Sciatic nerve (tissue), 2 donors: ENCODE measurements at regions not wholly inside any gene's neighbourhood (a gene's known extent, or its start where the extent isn't known, plus 50 kb on each side); places are given as distances from the start of the nearest gene placed in this dataset.

Source experiments
- ATAC-seq: fragments of 200-7000 bp; cut with Tn5 transposase; one replicate; pipeline ENCODE4 v1.9.1; 2020; ENCODE audit warnings: mild to moderate bottlenecking, moderate library complexity
- DNase-seq: peaks from one replicate; pipeline ENCODE4 v3.0.0-alpha.2; 2020; ENCODE audit warnings: low spot score
- intact Hi-C: fragments of 100-400 bp; cut with DNase I; formaldehyde crosslinking; loops from one replicate; pipeline ENCODE4 v1.14.2; 2022
- donor health status: DM: no; HTN: no; CAD: no.
- donor health status: DM: no; HTN: no; CAD: no.

DNA sequence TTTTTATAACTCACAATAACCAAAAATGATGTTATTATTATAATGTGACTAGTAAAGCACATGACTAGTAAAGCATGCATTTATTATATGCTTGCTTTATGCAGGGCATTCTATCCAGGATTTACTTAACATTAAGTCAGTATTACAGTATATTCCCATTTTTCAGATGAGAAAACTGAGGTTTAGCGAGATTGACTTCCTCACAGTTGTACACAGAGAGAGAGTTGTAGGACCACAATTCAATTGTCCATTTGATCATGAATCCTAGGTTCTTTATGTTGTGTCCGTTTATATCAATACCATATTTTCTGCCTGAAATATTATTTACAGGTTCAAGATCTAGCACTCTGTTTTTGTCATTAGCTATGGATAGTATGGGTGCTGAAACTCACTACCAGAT is 301.5 kb downstream of the PRL start:
- DNase-seq (no peak), ATAC-seq (no peak)
- intact Hi-C loops, result no loop called here

DNA sequence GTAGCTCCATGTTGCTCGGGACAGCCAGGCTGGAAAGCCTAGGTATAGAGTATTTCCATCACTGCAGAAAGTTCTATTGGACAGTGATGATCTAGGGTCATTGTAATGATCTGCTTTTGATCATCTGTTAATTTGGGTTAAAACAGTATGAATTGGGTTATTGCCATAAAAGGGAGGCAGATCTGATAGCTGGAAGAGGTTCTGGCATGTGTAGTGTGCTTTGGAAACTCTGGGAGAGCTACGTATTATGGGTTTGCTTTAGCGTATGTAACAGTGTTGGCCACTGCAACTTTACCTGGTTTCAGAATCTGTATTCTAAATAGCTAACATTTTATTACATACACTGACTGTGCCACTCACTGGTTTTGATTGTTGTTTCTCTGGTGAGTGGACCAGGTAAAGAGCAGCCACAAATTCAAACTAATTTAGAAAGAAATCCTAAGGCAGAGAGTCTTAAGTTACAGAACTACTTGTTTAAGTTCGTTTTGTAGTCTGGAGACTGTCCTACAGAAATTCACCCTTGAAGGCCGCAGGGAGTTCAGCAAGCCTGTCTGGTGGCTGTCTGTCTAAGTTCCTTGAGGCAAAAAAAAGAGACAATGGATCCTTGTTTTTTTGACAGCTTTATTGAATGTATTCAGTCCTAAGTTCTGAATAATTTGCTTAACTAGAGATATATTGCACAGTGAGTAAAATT is 300.3 kb downstream of the PRL start:
- ATAC-seq, result no peak
- DNase-seq, result no peak
- intact Hi-C loops, result no loop called here

DNA sequence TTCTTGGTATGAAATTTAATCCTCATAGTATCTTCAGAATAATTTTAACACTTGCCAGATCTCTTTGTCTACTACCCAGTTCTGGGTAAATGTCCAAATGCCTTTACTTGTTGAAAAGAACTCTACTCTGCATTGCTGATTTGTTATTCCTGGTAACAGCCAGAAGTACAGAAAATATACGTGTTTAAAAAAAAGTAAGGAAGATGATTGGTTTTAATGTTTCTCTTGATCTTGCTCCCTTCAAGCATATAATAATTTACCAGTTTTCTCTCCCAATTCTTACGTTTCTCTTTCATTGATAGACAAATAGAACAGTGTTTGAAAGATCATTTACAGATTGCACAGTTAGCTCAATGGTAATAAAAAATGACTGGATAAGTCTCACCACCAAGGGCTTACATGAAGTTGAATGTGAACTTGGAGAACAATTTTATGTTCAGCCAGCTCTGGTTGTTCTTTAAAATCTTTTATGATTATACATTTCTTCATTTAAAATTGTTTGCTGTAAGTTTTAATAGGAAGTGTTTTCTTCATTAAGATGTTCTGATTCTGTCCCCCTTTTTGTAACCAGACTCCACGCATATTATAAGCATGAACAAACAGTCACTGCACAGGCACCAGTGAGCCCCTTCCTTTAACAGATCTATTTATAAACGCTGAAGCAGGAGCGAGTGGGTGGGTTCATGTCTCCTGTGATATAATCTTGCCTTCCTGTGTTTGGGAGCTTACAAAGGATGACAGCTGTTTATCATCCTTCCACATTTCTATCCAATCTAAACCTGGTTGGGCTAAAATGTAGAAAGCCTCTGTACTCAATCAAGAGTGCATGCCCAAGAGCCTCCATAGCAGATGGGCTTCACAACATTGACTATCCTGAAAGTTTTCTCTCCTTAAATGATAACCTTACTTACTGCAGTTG is 299.5 kb downstream of the PRL start:
- intact Hi-C loops, result no loop called here
- no peak for ATAC-seq
- no peak for DNase-seq

DNA sequence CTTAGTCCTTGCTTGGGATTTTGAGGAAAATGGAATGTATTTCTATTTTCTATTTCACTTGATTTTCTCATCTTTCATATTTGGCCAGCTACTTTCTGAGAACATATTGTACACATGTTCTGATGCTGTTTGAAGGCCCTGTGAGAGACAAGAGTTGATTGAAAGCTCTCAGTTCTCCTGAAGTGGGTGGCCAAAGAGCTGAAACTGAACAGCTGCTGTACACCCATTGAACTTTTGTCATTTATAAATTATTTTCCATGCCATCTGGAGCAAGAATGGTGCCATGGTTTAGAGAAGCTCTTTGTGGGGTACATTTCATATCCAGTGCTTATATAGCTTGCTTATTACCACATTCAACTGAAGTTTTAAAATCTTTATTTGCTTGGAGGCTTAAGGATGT is 298.3 kb downstream of the PRL start:
- DNase-seq, result no peak
- ATAC-seq, result no peak
- intact Hi-C loops, result no loop called here

DNA sequence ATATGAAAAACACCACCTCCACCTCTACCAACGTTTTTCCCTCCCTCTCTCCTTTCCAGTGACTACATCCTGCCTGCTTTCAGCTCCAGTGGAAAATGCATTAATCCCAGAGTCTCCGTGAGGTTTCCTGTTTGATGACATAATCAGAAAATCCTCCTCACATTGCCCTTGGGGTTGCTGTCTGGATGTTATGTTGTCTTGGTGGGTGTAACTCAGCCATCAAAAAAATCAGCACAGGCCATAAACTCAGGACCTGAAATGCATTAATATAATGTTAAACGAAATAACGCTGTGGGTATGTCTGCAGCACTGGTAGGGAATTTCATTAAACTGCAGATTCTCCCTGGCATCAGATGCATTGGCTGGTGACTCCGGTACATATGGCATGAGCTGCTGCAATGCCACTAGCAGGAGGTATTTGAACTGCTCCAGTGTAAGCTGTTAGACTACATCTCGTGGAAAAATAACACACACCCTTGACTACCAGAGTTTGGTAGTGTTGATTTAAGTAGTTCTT is 297.8 kb downstream of the PRL start:
- intact Hi-C loops, result no loop called here
- peak; percentile 67 for ATAC-seq
- DNase-seq, result no peak

DNA sequence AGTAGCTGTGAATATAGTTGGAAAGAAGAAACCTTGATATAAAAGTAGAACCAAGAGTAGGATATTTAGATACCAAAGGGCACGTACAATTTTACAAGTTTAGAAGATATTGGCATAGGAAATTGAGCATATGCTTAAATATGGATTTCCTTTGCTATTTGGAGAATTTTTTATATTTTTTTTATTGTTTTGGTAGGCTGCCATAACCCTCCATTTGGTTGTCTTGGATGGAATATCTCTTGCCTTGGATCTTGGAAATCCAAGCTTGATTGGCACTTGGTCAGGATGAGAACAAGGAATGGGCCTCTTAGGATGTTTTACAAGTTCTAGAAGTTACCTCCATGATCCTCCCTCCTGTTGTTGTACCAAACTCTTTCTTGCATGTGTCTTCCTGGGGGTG is 297.1 kb downstream of the PRL start:
- ATAC-seq (no peak), DNase-seq (no peak)
- intact Hi-C loops, result no loop called here

DNA sequence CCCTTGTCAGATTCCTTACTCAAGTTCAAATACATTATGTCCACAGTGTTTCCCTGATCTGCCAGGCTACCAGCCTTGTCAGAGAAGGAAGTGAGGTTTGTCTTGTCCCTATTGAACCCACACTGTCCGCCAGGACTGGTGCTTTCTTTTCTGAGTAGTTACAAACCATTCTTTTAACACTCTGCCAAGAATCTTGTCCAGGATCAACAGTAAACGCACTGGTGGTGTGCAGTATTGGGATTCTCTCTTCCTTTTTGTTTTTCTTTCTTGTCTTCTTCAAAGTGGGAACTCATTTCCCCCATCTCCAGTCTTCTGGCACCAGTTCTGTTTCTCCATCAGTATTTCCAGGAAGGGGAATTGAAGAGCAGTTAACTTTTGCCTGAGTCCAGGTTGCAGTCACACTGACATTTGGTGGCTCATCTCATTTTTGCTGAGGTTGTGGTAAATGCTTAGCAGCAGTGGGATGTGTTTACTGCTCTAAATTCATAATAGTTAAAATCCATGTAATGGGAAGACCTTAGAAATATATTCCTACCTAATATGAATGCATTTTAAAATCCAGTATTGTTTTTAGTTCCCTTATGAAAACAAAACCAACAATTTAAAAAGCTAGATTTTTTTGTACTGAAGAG is 295.3 kb downstream of the PRL start:
- intact Hi-C loops, result no loop called here
- DNase-seq (no peak), ATAC-seq (peak; percentile 91)

DNA sequence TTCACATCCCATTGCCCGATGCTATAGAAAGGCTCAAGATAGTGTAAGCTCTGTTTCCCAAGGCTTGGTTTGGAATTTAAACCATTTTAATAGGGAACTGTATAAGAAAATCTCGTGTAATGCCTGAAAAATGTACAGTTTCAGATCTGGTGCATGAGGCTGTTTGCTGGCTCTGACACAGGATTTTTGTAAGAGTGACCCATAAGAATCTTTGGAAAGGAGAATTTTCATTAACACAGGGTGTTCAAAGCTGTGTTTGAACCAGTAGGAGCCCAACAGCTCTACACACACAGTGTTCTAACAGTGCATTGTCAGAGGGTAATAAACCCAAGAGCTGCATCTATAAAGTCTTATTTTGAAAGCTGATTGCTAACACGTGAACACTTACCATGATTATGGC is 293.5 kb downstream of the PRL start:
- intact Hi-C loops, result no loop called here
- ATAC-seq, result no peak
- DNase-seq, result no peak

DNA sequence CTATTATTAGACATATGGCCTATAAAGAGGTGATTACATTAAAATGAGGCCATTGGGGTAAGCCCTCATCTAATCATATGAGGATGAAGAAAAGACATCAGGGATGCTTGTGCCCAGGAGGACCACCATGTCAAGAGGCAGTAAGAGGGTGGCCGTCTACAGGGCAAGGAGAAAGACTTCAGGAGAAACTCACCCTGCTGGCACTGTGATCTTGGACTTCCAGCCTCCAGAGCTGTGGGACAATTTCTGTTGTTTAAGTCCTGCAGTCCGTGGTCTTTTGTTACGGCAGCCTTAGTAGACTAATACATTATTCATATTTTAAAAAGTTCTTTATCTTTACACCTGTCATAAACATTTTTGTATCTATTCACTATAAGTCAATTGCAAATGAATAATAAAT is 290.0 kb downstream of the PRL start:
- no peak for DNase-seq
- intact Hi-C loops, result no loop called here
- no peak for ATAC-seq

DNA sequence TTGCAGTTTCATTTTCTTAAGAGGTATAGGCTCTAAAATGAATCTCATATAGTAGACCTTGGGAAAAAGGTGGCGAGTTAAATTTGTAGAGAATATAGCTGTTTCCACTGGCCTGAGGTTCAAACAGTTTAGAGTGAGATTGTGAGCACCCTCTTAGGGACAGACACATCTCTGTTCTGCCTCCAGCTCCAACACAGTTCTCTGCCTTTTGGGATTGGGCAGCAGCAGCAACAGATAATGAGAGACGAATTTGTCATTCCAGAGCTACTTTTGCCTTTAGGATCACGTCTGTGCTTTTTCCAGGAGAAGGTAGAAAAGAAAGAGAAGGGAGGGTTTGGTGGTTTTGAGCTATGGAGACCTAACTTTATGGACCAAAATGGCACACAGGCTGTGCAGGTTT is 289.4 kb downstream of the PRL start:
- intact Hi-C loops, result no loop called here
- no peak for DNase-seq

DNA sequence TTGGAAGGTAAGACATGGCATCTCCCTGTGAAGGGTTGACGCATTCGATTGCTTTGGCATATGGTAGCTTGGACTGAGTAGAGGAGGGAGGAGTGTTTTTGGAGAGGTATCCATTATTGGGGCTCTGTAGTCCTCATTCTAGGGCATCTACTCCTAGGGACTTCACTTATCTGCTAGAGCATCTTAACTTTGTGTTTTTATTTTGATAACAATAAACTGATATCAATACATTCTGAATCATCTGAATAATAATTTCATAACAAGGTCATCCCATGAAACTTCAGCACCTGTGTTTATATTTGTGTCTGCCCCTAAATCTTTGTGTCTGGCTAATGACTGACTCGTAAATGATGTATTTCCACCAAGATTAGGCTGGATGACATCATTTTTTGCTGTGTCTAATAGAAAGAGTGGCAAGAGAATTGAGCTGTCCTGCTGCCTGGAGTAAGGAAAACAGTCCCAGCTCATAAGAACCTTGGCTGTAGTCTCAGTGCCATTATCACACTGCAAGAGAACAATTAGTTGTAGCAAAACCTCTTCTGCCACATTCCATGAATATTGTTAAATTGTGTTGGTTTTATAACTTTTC is 288.5 kb downstream of the PRL start:
- intact Hi-C loops, result no loop called here
- ATAC-seq, result no peak

More for the DNA sequence above, 289.4 kb downstream of the PRL start:
- no peak for ATAC-seq

DNA sequence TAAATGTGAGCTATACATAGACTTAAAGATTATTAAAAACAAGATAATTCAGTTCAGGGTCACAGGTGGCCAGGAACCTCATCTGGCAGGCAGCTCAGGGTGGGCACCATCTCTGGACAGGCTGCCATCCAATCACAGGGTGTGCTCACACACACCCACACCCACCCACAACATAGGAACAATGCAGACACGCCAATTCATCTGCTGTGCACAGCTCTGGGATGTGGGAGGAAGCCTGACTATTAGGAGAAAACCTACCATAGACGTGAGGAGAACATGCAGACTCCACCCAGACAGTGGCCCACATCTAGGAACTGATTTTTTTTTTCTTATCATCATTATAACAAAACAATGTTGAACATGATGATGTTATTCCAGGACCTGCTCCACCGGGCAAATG is 286.7 kb downstream of the PRL start:
- DNase-seq (no peak), ATAC-seq (no peak)
- intact Hi-C loops, result no loop called here

More for the DNA sequence above, 288.5 kb downstream of the PRL start:
- DNase-seq, result no peak

DNA sequence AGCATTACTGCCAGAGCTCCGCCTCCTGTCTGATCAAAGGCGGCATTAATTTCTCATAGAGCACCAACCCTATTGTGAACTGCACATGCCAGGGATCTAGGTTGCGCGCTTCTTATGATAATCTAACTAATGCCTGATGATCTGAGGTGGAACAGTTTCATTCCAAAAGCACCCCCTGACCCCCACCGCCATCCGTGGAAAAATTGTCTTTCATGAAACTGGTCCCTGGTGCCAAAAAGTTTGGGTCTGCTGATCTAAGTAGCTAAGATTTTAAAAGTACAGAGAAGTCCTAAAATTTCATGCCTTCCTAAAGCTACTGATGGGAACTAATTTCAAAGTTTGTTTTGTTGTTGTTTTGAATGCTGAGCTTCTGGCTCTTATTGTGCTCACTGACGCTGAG is 281.6 kb downstream of the PRL start:
- ATAC-seq, result no peak
- DNase-seq, result no peak
- intact Hi-C loops, result no loop called here

DNA sequence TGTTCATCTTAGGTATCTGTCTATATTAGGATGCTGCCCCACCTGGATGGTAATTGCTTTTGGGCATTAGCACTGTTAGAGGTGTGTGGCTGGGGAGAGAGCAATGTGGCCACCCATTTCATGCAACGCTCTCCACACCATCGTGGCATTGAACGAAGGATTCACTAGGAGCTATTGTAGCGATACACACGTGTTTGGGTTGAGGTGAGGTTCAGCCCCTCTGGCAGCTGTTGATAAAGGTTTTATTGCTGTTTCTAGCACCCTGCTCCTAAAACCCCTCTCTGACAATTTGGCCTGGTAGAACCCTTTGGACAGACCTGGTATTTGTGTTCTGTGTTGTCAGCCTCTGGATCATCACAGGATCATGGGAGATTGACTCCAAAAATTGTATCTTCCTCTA is 280.9 kb downstream of the PRL start:
- ATAC-seq, result no peak
- DNase-seq, result no peak
- intact Hi-C loops, result no loop called here

DNA sequence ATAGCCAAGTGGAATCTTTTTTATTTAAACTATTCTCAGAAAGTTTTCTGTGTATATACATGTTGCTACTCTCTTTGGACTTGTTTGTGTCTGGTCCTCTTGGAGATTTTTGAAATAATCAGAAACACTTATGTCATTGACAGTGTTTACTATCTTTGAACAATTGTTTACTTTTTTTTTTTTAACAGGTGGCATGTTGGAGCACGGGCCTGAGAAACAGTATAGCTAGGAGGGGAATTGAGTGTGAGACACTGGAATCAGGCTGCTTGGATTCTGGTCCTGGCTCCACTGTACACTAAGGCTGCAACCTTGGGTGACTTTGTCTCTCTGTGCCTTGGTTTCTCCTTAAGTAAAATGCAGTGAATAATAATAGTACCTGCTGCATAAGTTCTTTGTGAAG is 279.6 kb downstream of the PRL start:
- ATAC-seq (no peak), DNase-seq (no peak)
- intact Hi-C loops, result no loop called here

DNA sequence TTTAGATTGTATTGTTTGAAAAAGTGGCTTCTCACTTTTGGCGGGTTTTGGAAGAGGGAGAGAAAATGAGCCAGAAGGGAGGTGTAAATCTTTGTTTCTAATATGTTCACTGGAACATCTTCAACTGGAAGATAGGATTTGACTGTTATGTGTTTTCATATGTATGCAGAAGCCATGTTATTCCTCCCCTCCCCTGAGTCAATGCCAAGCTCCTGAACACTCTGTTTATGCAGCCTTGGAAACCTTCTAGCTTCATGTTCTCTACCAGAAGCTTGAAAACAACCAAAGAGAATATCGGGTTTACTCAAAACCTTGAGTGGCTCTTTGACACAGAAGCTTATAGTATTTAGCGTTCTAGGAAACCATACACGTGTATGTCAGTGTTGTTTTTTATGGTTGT is 279.1 kb downstream of the PRL start:
- DNase-seq (no peak), ATAC-seq (no peak)
- intact Hi-C loops, result no loop called here

DNA sequence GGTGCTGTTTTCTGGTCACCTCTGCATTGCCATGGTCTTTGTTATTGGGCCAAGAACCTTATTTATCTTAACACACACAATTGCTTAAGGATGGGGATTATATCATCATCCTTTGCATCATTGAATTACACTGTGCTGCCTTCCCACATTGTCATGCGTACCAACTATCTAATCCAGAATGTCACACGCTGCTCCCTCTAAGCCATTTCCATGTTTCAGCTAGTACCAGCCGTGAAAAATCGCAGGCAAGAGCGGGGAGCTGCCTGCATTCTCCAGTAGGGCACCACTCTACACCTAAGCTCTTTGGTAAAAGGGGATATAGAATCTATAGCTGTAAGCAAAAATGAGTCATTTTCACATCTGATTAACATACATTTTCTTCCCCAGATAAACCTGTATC is 277.0 kb downstream of the PRL start:
- no peak for ATAC-seq
- no peak for DNase-seq
- intact Hi-C loops, result no loop called here

DNA sequence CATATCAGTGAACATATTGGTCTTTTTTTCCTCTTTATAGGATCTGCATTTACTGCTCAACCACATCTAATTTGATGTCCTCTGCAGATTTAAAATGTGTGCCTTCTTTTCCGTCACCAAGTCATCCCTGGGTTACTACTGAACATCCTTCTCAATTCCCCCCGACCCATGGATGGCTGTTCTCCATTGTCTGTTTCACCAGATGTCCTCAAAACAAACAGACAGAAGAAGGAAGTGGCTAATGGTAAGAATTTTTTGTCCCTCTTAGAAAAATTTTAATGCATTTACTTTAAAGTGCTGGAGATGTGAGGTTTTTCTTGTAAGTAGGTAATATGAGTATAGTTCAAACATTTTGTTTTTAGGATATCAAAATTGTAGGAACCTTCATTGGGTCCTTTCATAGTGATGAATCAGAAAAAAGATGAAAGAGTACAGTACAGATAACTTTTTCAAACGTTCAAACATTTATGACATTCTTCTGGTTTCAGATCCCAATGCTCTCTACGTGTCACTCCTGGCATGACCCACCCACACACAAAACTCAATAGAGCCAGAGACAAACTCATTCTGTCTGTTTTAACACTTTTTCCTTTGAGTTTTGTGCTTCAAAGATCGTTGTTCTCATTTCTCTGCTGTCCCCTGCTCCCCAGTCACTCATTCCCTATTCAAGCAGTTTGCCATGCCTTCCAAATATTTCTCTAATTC is 276.4 kb downstream of the PRL start:
- DNase-seq (no peak), ATAC-seq (no peak)
- intact Hi-C loops, result no loop called here

DNA sequence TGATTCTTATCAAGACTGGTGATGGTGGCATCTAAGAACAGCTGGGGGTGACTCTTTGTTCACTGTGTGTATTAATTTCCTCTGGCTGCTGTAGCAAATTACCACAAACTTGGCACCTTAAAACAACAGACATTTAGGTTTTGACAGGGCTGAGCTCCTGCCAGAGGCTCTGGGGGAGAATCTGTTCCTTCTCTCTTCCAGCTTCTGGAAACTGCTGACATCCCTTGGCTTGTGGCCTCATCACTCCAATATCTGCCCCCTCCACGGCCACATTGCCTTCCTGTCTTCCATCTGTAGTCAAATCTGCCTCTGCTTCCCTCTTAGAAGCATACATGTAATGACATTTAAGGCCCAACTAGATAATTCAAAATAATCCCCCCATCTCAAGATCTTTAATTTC is 274.9 kb downstream of the PRL start:
- no peak for DNase-seq
- no peak for ATAC-seq
- intact Hi-C loops, result no loop called here
